Karpas-422 (cell line): ENCODE measurements at regions not wholly inside any gene's neighbourhood (a gene's known extent, or its start where the extent isn't known, plus 50 kb on each side); places are given as distances from the start of the nearest gene placed in this dataset.

Experiments used
- DNase-seq: peaks from one replicate; pipeline ENCODE4 v3.0.0-alpha.2; 2015
- H2AFZ ChIP-seq: fragments of 200-600 bp; sonication (generic); 2 replicates; pipeline ENCODE4 v1.6.1; 2014; ENCODE audit warnings: antibody characterized with exemption, low read length, mixed read lengths
- H3K27ac ChIP-seq: fragments of 200-600 bp; sonication (generic); 2 replicates; pipeline ENCODE4 v1.5.1; 2014; ENCODE audit warnings: mild to moderate bottlenecking, low read length, moderate library complexity
- H3K27me3 ChIP-seq: fragments of 200-600 bp; sonication (generic); 2 replicates; pipeline ENCODE4 v1.6.1; 2014; ENCODE audit warnings: low read length, mixed read lengths
- H3K36me3 ChIP-seq: fragments of 200-600 bp; sonication (generic); 2 replicates; pipeline ENCODE4 v1.6.1; 2014; ENCODE audit warnings: low read length, mixed read lengths; ENCODE audit not compliant: insufficient read depth
- H3K4me1 ChIP-seq: fragments of 200-600 bp; sonication (generic); 2 replicates; pipeline ENCODE4 v1.6.1; 2014; ENCODE audit warnings: mild to moderate bottlenecking, low read length, mixed read lengths
- H3K4me2 ChIP-seq: fragments of 200-600 bp; sonication (generic); 2 replicates; pipeline ENCODE4 v1.6.1; 2014; ENCODE audit warnings: low read length, low read depth, mild to moderate bottlenecking; ENCODE audit not compliant: poor library complexity, severe bottlenecking
- H3K4me3 ChIP-seq: fragments of 200-600 bp; sonication (generic); 2 replicates; pipeline ENCODE4 v1.5.1; 2014; ENCODE audit warnings: mild to moderate bottlenecking, antibody characterized with exemption, low read length, mixed read lengths
- H3K79me2 ChIP-seq: fragments of 200-600 bp; sonication (generic); 2 replicates; pipeline ENCODE4 v1.6.1; 2014; ENCODE audit warnings: mild to moderate bottlenecking, low read length, mixed read lengths
- H3K9ac ChIP-seq: fragments of 200-600 bp; sonication (generic); 2 replicates; pipeline ENCODE4 v1.6.0; 2014; ENCODE audit warnings: low read length
- H3K9me2 ChIP-seq: fragments of 200-600 bp; sonication (generic), shearing (Covaris generic); replicated peaks from 2 replicates; pipeline ENCODE4 v1.6.0; 2014; ENCODE audit warnings: mild to moderate bottlenecking, low read length, moderate library complexity; ENCODE audit not compliant: insufficient read depth
- H3K9me3 ChIP-seq: fragments of 300-700, 200-600 bp; sonication (generic); 2 replicates; pipeline ENCODE4 v1.6.1; 2014; ENCODE audit warnings: low read length, mixed read lengths
- H4K20me1 ChIP-seq: fragments of 200-600 bp; sonication (generic); 2 replicates; pipeline ENCODE4 v1.6.1; 2014; ENCODE audit warnings: mild to moderate bottlenecking, antibody characterized with exemption, low read length, low read depth; ENCODE audit not compliant: insufficient read depth

DNA sequence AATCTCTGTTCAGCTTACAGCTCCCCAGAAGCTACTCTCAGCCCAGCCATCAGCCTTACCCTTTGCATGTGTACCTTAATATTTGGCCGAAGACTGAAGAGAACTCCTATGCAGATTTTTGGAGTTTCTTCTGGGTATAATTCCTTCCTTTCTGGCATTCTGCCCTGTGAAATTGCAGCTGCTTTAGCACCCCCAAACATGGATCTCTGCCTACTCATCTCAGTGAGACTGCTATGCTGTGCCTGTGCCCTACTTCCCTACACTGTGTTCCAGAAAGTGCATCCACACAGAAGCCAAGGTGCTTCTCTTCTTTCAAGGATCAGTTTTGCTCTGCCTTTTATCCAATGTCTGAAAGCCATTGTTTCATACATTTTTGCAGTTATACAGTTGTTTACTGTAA lies 81.6 kb downstream of the NPY start:
- Histone ChIP-seq H3K4me1 (no peaks in the 10 kb centered on the region), H2AFZ (no peak overlapping the region), H3K79me2 (no peaks in the 10 kb centered on the region)

DNA sequence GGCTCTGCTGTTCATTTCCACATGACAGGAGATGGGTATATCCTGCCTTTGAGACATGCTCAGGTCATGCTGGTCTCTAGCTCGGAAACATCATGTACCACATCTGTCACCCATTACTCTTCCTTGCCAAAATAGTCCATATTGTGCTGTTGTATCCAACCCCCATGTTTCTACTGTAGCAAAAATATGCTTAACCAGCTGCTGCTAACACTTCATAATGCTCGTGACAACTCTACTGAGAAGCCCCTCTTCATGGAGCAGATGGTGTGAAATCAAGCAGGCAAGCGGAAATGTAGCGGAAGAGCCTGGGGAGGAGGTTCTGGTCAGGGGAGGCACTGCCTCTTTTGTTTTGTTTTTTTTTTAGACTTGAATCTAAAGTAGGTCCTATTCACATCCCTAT lies 82.9 kb downstream of the NPY start:
- no peak overlapping the region for H3K27ac ChIP-seq
- H3K9me2 ChIP-seq = no peaks in the 10 kb centered on the region
- no peaks in the 10 kb centered on the region for H3K79me2 ChIP-seq
- no peaks in the 10 kb centered on the region for H4K20me1 ChIP-seq
- H3K4me3 ChIP-seq = no peak overlapping the region
- H3K36me3 ChIP-seq = no peaks in the 10 kb centered on the region
- H3K9ac ChIP-seq = no peak overlapping the region
- no peaks in the 10 kb centered on the region for H3K4me1 ChIP-seq
- H3K4me2 ChIP-seq = no peak overlapping the region
- H3K9me3 ChIP-seq = no peaks in the 10 kb centered on the region
- no peak overlapping the region for H2AFZ ChIP-seq
- no peaks in the 10 kb centered on the region for H3K27me3 ChIP-seq
- no peak for DNase-seq

More for the DNA sequence above, 81.6 kb downstream of the NPY start:
- Histone ChIP-seq H3K9me2 (no peaks in the 10 kb centered on the region), H3K27me3 (no peaks in the 10 kb centered on the region), H3K9me3 (no peaks in the 10 kb centered on the region), H3K4me2 (no peak overlapping the region), H3K36me3 (no peaks in the 10 kb centered on the region), H4K20me1 (no peaks in the 10 kb centered on the region), H3K27ac (no peak overlapping the region), H3K4me3 (no peak overlapping the region), H3K9ac (no peak overlapping the region)
- DNase-seq = no peak

DNA sequence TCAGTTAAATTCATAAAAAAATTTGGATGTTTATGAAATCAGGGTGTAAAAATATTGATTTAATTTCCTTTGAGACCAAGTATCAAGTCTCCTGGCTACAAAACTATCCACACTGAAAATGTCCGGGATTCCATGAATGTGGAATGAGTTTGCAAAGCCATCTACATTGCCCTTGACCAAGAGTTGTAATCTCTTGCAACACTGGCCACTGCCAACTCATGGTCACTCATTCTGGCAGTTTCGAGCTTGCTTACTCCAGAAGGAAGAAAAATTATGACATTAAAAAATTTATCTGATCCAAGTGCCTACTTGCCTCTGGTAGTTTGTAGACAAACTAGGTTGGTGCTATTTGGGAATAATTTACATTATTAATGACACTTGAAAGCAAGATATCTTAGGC lies 84.2 kb downstream of the NPY start:
- Histone ChIP-seq H3K4me1 (no peaks in the 10 kb centered on the region), H3K9me3 (no peaks in the 10 kb centered on the region), H3K36me3 (no peaks in the 10 kb centered on the region), H3K79me2 (no peaks in the 10 kb centered on the region), H3K27me3 (no peaks in the 10 kb centered on the region), H2AFZ (no peak overlapping the region), H3K9me2 (no peaks in the 10 kb centered on the region), H4K20me1 (no peaks in the 10 kb centered on the region), H3K27ac (no peak overlapping the region), H3K4me3 (no peak overlapping the region), H3K9ac (no peak overlapping the region), H3K4me2 (no peak overlapping the region)
- no peak for DNase-seq

DNA sequence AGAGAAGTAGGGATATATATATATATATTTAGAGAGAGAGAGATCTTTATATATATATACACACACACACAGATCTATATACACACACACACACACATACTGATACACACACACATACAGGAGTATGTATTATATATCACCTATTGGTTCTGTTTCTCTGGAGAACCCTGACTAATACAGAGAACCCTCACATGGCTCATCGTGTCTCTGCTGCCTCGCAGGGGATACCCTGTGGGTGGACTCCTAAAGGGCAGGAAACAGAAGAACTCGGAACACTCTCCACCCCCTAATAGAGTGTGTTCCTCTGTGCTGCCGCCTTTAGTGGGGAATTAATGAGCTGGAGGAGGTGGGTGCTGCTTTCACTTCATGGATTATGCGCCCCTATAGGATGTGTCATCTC lies 86.6 kb downstream of the NPY start:
- H3K36me3 ChIP-seq = no peaks in the 10 kb centered on the region
- no peaks in the 10 kb centered on the region for H4K20me1 ChIP-seq
- H3K9me2 ChIP-seq = no peaks in the 10 kb centered on the region
- no peak overlapping the region for H2AFZ ChIP-seq
- H3K79me2 ChIP-seq = no peaks in the 10 kb centered on the region
- H3K4me3 ChIP-seq = no peak overlapping the region
- H3K9ac ChIP-seq = no peak overlapping the region
- H3K27ac ChIP-seq = no peak overlapping the region
- no peaks in the 10 kb centered on the region for H3K9me3 ChIP-seq
- no peaks in the 10 kb centered on the region for H3K4me1 ChIP-seq
- no peaks in the 10 kb centered on the region for H3K27me3 ChIP-seq
- DNase-seq = no peak
- H3K4me2 ChIP-seq = no peak overlapping the region

DNA sequence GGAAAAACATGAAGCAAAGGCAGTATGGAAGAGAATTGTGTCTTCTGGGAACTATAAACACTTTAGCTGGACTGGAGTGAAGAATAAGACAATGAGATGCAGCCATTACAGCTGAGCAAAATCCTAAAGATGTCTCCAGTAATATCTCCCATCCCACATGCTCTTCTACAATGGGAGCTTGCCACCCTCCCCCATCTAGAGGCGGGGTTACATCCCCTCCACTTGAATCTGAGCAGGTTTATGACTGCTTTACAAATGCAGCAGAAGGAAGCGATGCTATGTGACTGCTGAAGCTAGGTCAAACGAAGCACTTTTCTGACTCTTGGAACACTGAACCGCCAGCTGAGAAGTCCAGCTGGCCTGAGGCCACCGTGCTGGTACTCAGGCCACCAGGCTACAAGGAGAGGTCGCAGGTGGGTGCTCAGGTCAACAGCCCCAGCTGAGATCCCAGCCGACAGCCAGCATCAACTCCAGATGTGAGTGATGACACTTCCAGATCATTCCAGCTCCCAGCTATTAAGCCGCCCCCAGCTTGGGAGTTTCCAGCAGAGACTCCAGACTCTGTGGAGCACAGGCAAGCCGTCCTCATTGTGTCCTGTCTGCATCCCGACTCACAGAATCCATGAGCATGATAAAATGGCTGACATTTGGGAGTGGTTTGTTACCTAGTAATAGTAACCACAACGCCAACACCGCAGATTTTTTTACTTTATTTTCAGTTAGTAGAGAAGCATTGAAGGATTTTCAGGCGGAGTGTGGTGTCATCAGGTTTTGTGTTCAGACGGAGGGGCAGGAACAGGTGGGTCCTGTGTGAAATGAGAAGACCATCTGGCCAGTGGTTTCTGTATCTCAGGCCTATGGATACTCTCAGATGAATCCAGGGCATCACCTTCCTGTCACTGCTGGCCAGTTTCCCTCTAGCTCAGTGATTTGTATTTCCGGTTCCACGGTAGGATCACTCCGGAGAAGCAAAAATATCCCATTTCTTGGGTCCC lies 89.3 kb downstream of the NPY start:
- Histone ChIP-seq H3K9me3 (no peaks in the 10 kb centered on the region), H2AFZ (no peak overlapping the region), H3K9me2 (no peaks in the 10 kb centered on the region), H3K36me3 (no peaks in the 10 kb centered on the region), H3K27ac (no peak overlapping the region), H3K9ac (no peak overlapping the region), H3K4me2 (no peak overlapping the region), H3K79me2 (no peaks in the 10 kb centered on the region), H4K20me1 (no peaks in the 10 kb centered on the region), H3K27me3 (no peaks in the 10 kb centered on the region), H3K4me1 (no peaks in the 10 kb centered on the region), H3K4me3 (no peak overlapping the region)
- DNase-seq = no peak

DNA sequence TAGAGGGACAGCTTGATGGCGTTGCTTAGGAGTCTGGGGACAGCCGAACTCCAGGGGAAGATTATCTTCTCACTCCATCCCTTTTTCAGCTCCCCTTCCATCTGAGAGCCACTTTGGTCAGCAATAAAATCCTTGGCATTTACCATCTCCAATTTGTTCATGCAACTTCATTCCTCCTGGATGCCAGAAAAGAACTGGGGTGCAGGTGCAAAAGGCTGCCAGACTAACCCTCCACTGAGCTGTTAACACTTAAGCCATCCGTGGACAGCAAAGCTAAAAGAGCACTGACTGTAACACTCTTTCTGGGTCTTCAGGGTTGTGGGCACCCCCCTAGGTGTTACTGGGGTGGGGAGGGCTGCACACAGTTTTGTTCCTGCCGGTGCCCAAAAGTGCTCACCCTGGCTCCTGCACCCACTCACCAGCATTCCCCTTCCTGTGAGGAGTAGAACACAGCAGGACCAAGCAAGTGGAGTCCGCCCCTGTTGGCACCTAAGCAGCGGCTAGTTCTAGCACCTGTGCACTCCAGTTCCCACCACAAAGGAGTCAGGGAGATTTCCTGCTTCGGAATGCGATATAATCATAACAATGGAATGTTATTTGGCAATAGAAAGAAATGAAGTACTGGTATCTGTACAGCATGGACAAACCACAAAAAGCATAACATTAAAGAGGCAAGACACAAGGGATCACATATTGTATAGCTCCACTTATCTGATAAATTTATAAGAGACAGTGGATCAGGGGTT lies 95.1 kb downstream of the NPY start:
- no peaks in the 10 kb centered on the region for H3K36me3 ChIP-seq
- H3K4me2 ChIP-seq = no peak overlapping the region
- no peak overlapping the region for H3K4me3 ChIP-seq
- no peaks in the 10 kb centered on the region for H3K4me1 ChIP-seq
- H3K9ac ChIP-seq = no peak overlapping the region
- no peaks in the 10 kb centered on the region for H3K79me2 ChIP-seq
- no peak overlapping the region for H2AFZ ChIP-seq
- no peak for DNase-seq
- H4K20me1 ChIP-seq = no peaks in the 10 kb centered on the region
- no peaks in the 10 kb centered on the region for H3K9me3 ChIP-seq
- no peaks in the 10 kb centered on the region for H3K9me2 ChIP-seq
- no peak overlapping the region for H3K27ac ChIP-seq
- H3K27me3 ChIP-seq = no peaks in the 10 kb centered on the region

DNA sequence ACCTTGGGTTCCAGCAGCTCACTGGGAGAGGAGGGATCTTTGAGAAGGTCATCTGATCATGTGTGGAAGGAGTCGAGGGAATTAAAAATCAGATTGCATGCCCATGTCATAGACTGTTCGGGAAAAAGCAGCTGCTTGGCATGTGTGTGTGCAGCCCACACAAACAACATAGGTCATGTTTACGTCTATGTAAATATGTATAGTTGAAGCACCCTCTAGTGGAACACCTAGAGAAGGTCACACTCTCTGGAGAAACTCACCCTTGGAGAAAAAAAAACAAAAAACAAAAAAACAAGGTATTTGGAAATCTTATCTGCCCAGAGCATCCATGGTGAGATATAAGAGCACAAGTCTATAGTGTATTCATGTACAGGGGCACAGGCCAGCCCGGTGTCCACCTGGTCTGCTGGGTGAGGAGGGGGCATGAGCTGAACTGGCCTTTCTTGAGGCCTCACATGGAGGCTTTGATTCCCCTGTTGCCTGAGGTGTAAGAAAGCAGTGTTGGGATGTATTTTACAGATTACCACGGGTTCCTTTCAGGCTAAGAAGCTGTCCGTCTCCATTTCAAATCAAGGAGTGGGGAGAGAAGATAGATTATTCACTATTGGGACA lies 98.0 kb downstream of the NPY start:
- H3K27ac ChIP-seq = no peak overlapping the region
- no peak overlapping the region for H3K4me2 ChIP-seq
- H3K79me2 ChIP-seq = no peaks in the 10 kb centered on the region
- H2AFZ ChIP-seq = no peak overlapping the region
- H3K9me3 ChIP-seq = no peaks in the 10 kb centered on the region
- DNase-seq = peak; percentile 43
- no peaks in the 10 kb centered on the region for H3K9me2 ChIP-seq
- no peak overlapping the region for H3K4me3 ChIP-seq
- H4K20me1 ChIP-seq = no peaks in the 10 kb centered on the region
- H3K9ac ChIP-seq = no peak overlapping the region
- H3K27me3 ChIP-seq = no peaks in the 10 kb centered on the region
- H3K36me3 ChIP-seq = no peaks in the 10 kb centered on the region
- H3K4me1 ChIP-seq = no peaks in the 10 kb centered on the region

DNA sequence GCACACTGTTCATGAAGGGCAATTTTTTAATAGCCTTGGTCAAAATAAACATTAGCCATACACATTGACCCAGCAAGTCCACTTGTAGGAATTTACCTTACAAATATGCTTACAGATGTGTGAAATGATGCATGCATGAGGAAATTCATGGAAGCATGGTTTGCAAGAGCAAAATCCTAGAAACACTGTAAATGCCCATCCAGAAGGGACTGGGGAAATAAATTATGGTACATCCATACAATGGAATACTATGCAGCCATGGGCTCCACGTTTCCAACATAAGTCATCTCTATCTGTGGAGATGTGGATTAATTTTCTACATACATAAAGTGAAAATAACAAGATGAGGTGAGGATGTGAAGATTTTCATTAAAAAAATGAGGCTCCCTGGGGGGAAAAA lies 99.1 kb downstream of the NPY start:
- no peaks in the 10 kb centered on the region for H3K9me2 ChIP-seq
- no peaks in the 10 kb centered on the region for H4K20me1 ChIP-seq
- H3K27ac ChIP-seq = no peak overlapping the region
- H3K36me3 ChIP-seq = no peaks in the 10 kb centered on the region
- DNase-seq = no peak
- no peaks in the 10 kb centered on the region for H3K9me3 ChIP-seq
- H3K4me3 ChIP-seq = no peak overlapping the region
- no peaks in the 10 kb centered on the region for H3K79me2 ChIP-seq
- no peaks in the 10 kb centered on the region for H3K27me3 ChIP-seq
- H2AFZ ChIP-seq = no peak overlapping the region
- H3K9ac ChIP-seq = no peak overlapping the region
- H3K4me2 ChIP-seq = no peak overlapping the region
- H3K4me1 ChIP-seq = no peaks in the 10 kb centered on the region
